OCI-LY3 (cell line): ENCODE measurements at regions not wholly inside any gene's neighbourhood (a gene's known extent, or its start where the extent isn't known, plus 50 kb on each side); places are given as distances from the start of the nearest gene placed in this dataset.
"Not testable (repeated sequence)": the region's sequence is repeated elsewhere in the genome, so short reads cannot be mapped to it uniquely, and the experiment has no call there.

Source experiments
- H2AFZ ChIP-seq: fragments of 200-600, 300-600 bp; shearing (Covaris generic); 2 replicates; pipeline ENCODE4 v1.6.0; 2014; ENCODE audit warnings: antibody characterized with exemption, low read depth, low read length
- H3K27ac ChIP-seq: fragments of 200-600, 300-600 bp; sonication (generic); 2 replicates; pipeline ENCODE4 v1.5.1; 2014; ENCODE audit warnings: mild to moderate bottlenecking, low read length, moderate library complexity, mixed read lengths
- H3K27me3 ChIP-seq: fragments of 200-600, 300-600 bp; sonication (generic); 2 replicates; pipeline ENCODE4 v1.6.1; 2014; ENCODE audit warnings: low read depth, low read length, mixed read lengths
- H3K36me3 ChIP-seq: fragments of 200-600, 300-600 bp; sonication (generic); replicated peaks from 2 replicates; pipeline ENCODE3; 2014; ENCODE audit warnings: low read depth, low read length, mixed read lengths
- H3K4me1 ChIP-seq: fragments of 300-600, 200-600 bp; sonication (generic); 2 replicates; pipeline ENCODE4 v1.6.1; 2014; ENCODE audit warnings: low read length, mixed read lengths
- H3K4me2 ChIP-seq: fragments of 200-600, 300-600 bp; sonication (generic); 2 replicates; pipeline ENCODE4 v1.6.1; 2014; ENCODE audit warnings: low read length, mixed read lengths
- H3K4me3 ChIP-seq: fragments of 300-600, 200-600 bp; sonication (generic); 2 replicates; pipeline ENCODE4 v1.5.1; 2014; ENCODE audit warnings: antibody characterized with exemption, mild to moderate bottlenecking, low read length, moderate library complexity
- H3K79me2 ChIP-seq: fragments of 300-600, 200-600 bp; shearing (Covaris generic); 2 replicates; pipeline ENCODE4 v1.6.1; 2014; ENCODE audit warnings: mild to moderate bottlenecking, low read length, mixed read lengths
- H3K9ac ChIP-seq: fragments of 300-600, 200-600 bp; shearing (Covaris generic); 2 replicates; pipeline ENCODE4 v1.6.0; 2014; ENCODE audit warnings: mild to moderate bottlenecking, low read length, moderate library complexity
- H3K9me3 ChIP-seq: fragments of 200-600, 300-600 bp; shearing (Covaris generic); 2 replicates; pipeline ENCODE4 v1.6.1; 2014; ENCODE audit warnings: low read length, mixed read lengths; ENCODE audit not compliant: insufficient read depth
- H4K20me1 ChIP-seq: fragments of 200-600, 300-600 bp; sonication (generic); 2 replicates; pipeline ENCODE4 v1.6.1; 2016; ENCODE audit warnings: low read length, mixed read lengths; ENCODE audit not compliant: insufficient read depth
- EZH2phosphoT487 ChIP-seq: fragments of 200-600 bp; shearing (Covaris generic); IDR thresholded peaks from 2 replicates; pipeline ENCODE4 v1.6.1; 2018; ENCODE audit warnings: antibody characterized with exemption, mixed run types, low read depth
- TF ChIP-seq, protein P1 (sequence below): fragments of 200-600, 300-600 bp; sonication (generic); IDR thresholded peaks from 2 replicates; pipeline ENCODE4 v1.5.1; 2014; ENCODE audit warnings: antibody characterized with exemption, low read length, low read depth

DNA sequence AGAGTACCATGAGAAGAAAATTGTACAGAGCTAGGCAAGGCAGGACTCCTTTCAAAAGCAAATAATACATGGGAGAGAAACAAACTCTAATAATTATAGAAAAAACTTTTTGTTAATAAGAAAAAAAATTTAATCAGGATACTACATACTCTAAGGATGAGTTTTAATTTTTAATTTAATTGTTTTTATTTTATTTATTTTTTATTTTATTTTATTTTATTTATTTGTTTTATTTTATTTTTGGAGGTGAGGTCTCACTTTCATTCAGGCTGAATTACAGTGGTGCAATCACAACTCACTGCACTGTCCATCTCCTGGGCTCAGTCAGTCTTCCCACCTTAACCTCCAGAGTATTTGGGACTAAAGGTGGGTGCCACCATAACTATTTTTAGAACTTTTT is 1347.2 kb downstream of the NLGN4Y start:
- Histone ChIP-seq H3K36me3 (no peaks in the 10 kb centered on the region), H4K20me1 (no peaks in the 10 kb centered on the region), H3K79me2 (no peaks in the 10 kb centered on the region), H3K4me2 (no peak overlapping the region), H3K27me3 (no peaks in the 10 kb centered on the region), H3K4me1 (no peaks in the 10 kb centered on the region), H3K4me3 (no peak overlapping the region), H3K9me3 (no peaks in the 10 kb centered on the region), H3K9ac (no peak overlapping the region), H3K27ac (no peak overlapping the region), H2AFZ (no peak overlapping the region)
- TF ChIP-seq EZH2phosphoT487, result no peak
- TF ChIP-seq, protein P1, sequence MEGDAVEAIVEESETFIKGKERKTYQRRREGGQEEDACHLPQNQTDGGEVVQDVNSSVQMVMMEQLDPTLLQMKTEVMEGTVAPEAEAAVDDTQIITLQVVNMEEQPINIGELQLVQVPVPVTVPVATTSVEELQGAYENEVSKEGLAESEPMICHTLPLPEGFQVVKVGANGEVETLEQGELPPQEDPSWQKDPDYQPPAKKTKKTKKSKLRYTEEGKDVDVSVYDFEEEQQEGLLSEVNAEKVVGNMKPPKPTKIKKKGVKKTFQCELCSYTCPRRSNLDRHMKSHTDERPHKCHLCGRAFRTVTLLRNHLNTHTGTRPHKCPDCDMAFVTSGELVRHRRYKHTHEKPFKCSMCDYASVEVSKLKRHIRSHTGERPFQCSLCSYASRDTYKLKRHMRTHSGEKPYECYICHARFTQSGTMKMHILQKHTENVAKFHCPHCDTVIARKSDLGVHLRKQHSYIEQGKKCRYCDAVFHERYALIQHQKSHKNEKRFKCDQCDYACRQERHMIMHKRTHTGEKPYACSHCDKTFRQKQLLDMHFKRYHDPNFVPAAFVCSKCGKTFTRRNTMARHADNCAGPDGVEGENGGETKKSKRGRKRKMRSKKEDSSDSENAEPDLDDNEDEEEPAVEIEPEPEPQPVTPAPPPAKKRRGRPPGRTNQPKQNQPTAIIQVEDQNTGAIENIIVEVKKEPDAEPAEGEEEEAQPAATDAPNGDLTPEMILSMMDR, result no peak

DNA sequence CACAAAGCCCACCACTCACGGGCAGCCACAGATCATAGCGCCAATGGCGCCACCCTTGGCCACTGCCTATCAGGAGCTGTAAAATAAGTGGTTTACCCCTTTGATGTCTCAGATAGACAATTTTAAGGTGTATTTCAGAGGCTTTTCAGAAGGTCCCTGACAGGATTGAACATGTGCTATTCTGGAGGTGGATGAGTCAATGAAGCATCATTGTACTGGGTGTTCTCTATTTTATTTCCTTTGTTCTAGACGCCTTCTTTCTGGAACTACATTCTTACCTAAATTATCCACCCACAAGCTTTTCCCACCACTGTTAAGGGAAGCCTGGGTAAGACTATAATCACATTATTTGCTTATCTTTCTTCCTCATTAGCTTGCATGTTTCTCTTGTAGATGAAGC is 1351.6 kb downstream of the NLGN4Y start:
- not testable (repeated sequence) for H3K9me3 ChIP-seq, H3K4me1 ChIP-seq, H3K27ac ChIP-seq

DNA sequence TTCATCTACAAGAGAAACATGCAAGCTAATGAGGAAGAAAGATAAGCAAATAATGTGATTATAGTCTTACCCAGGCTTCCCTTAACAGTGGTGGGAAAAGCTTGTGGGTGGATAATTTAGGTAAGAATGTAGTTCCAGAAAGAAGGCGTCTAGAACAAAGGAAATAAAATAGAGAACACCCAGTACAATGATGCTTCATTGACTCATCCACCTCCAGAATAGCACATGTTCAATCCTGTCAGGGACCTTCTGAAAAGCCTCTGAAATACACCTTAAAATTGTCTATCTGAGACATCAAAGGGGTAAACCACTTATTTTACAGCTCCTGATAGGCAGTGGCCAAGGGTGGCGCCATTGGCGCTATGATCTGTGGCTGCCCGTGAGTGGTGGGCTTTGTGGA is 1379.2 kb downstream of the NLGN4Y start:
- H3K4me3 ChIP-seq, H3K27me3 ChIP-seq, H3K27ac ChIP-seq, H3K79me2 ChIP-seq, H3K9ac ChIP-seq, H2AFZ ChIP-seq, H4K20me1 ChIP-seq, H3K4me1 ChIP-seq, H3K4me2 ChIP-seq, H3K36me3 ChIP-seq, H3K9me3 ChIP-seq: not testable (repeated sequence)

More for the DNA sequence above, 1351.6 kb downstream of the NLGN4Y start:
- not testable (repeated sequence) for H3K4me2 ChIP-seq, H4K20me1 ChIP-seq, H3K36me3 ChIP-seq, H3K9ac ChIP-seq, H2AFZ ChIP-seq, H3K27me3 ChIP-seq, H3K4me3 ChIP-seq, H3K79me2 ChIP-seq

DNA sequence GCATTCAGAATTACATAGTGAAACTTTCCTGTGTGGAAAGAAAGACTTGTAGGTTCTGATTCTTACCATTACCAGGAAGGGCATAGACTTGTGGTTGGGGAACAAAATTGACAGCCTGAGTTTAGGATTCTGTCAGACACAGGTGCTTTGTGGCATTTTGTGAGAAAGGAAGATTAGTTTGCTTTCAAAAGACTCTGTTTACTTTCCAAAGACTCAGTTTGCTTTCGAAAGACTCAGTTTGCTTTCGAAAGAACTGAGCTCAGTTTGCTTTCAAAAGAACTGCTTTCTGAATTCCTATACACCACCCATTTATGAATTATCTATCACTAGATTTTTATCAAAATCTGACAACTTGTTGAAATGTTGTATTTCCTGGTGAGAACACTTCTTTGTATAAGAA is 1381.2 kb downstream of the NLGN4Y start:
- Histone ChIP-seq H3K36me3 (no peaks in the 10 kb centered on the region), H3K79me2 (no peaks in the 10 kb centered on the region), H4K20me1 (no peaks in the 10 kb centered on the region), H3K27ac (no peak overlapping the region), H3K4me3 (no peak overlapping the region), H3K4me2 (no peak overlapping the region), H2AFZ (no peak overlapping the region), H3K4me1 (no peaks in the 10 kb centered on the region), H3K9me3 (no peaks in the 10 kb centered on the region), H3K9ac (no peak overlapping the region), H3K27me3 (no peaks in the 10 kb centered on the region)
- TF ChIP-seq, protein P1, result no peak
- TF ChIP-seq EZH2phosphoT487, result no peak

DNA sequence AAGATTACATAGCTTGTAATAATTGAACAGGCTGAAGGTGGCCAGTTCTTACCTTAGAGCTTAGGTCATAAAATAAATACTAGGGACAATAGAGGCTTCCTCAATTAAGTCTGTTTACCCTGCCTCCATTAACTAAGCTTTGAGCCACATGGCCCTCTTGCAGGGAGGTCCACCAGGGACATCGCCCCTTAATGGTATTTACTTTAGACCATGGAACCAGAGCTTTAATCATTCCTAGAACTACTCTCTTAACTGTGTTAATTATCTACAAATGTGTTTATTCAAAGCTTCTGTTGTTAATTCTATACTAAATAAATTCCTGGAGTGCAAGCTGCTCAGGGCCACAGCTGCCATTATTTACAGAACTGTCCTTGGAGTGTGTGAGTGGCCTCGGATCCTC is 1402.2 kb downstream of the NLGN4Y start:
- H3K36me3 ChIP-seq, result no peaks in the 10 kb centered on the region
- no peaks in the 10 kb centered on the region for H3K9me3 ChIP-seq
- no peak overlapping the region for H3K4me2 ChIP-seq
- no peak overlapping the region for H3K9ac ChIP-seq
- no peaks in the 10 kb centered on the region for H3K79me2 ChIP-seq
- no peak overlapping the region for H3K4me3 ChIP-seq
- H3K27me3 ChIP-seq, result no peaks in the 10 kb centered on the region
- no peaks in the 10 kb centered on the region for H3K4me1 ChIP-seq
- no peak overlapping the region for H3K27ac ChIP-seq
- no peaks in the 10 kb centered on the region for H4K20me1 ChIP-seq
- H2AFZ ChIP-seq, result no peak overlapping the region
- no peak for TF ChIP-seq EZH2phosphoT487
- TF ChIP-seq, protein P1, result no peak
